Adipocyte (in vitro differentiated cells): ENCODE measurements at regions not wholly inside any gene's neighbourhood (a gene's known extent, or its start where the extent isn't known, plus 50 kb on each side); places are given as distances from the start of the nearest gene placed in this dataset.

Experiments used
- DNase-seq: peaks from one replicate; pipeline ENCODE4 v3.0.0-alpha.2; 2015; ENCODE audit warnings: low read depth
- H3K27me3 ChIP-seq: replicated peaks from 2 replicates; pipeline ENCODE4 v1.7.0; 2013; ENCODE audit warnings: mild to moderate bottlenecking, low read length, moderate library complexity; ENCODE audit not compliant: control insufficient read depth, insufficient read depth
- H3K36me3 ChIP-seq: 2 replicates; pipeline ENCODE4 v1.7.0; 2013; ENCODE audit warnings: low read length, mild to moderate bottlenecking, moderate library complexity; ENCODE audit not compliant: control insufficient read depth, insufficient read depth, severe bottlenecking
- H3K4me1 ChIP-seq: 2 replicates; pipeline ENCODE4 v1.7.0; 2013; ENCODE audit warnings: mild to moderate bottlenecking, low read length, moderate library complexity; ENCODE audit not compliant: control insufficient read depth, insufficient read depth
- H3K4me3 ChIP-seq: 2 replicates; pipeline ENCODE4 v1.7.0; 2013; ENCODE audit warnings: mild to moderate bottlenecking, low read length, moderate library complexity
- H3K9ac ChIP-seq: 2 replicates; pipeline ENCODE4 v1.7.0; 2013; ENCODE audit warnings: mild to moderate bottlenecking, low read length, moderate library complexity
- H3K9me3 ChIP-seq: 2 replicates; pipeline ENCODE4 v1.7.0; 2013; ENCODE audit warnings: mild to moderate bottlenecking, low read length, moderate library complexity; ENCODE audit not compliant: control insufficient read depth

DNA sequence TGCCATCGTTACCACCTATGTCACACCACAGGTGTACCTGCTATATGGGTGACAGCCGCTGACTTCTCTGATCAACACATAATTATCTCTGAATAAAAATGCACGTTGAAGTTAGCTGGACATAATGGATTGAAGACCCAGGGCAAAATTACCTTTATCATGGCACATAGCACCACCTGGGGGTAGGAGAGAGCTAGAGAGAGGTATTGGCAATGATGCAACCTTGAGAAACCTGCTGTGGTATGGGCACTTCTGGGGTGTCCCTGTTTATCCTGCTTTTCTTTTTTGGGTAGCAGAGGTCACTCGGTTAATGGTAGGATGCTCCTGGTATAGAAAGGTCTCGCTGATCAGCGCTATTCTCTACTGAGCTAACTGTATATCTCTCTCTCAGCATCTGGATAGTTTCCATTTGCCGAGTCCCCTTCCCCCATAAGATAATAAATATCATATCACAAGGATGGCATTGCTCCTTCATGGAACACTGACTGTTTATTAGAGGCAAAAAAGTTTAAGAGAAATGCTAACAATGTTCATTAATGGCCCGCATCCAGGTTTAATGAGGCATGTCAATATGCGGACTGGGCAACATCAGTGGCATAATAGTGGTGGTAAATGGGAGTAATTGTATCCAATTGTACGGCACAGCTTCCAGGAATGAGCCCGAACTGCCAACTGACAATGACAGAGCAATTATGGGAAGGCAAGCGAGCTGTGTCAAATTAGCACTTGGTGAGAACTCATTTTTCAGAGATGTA lies 323.1 kb downstream of the TFEC start:
- Histone ChIP-seq H3K9ac (no peak overlapping the region), H3K36me3 (no peaks in the 10 kb centered on the region), H3K4me1 (no peaks in the 10 kb centered on the region), H3K4me3 (no peak overlapping the region), H3K9me3 (no peaks in the 10 kb centered on the region), H3K27me3 (no peaks in the 10 kb centered on the region)
- DNase-seq = peak; percentile 3

DNA sequence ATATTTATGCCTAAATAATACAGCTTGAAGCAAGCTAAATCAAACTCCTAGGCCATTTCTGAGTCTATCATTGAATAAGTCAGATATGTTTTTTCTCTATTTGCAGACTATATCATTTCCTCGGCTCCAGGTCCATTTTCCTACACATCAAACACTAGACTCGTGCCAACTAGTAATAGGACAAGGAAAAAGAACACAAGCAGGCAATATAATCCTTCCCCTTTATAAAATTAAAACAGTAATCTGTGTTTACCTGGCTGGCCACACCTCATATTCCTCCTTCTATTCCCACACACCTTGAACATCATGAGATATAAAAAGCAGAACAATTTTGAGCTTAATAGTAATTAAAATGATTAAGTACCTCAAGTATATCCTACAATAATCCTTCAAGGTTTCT lies 325.7 kb downstream of the TFEC start:
- no peaks in the 10 kb centered on the region for H3K27me3 ChIP-seq
- H3K36me3 ChIP-seq = no peaks in the 10 kb centered on the region
- no peak for DNase-seq
- H3K9me3 ChIP-seq = no peaks in the 10 kb centered on the region
- H3K4me1 ChIP-seq = no peaks in the 10 kb centered on the region
- no peak overlapping the region for H3K9ac ChIP-seq
- no peak overlapping the region for H3K4me3 ChIP-seq

DNA sequence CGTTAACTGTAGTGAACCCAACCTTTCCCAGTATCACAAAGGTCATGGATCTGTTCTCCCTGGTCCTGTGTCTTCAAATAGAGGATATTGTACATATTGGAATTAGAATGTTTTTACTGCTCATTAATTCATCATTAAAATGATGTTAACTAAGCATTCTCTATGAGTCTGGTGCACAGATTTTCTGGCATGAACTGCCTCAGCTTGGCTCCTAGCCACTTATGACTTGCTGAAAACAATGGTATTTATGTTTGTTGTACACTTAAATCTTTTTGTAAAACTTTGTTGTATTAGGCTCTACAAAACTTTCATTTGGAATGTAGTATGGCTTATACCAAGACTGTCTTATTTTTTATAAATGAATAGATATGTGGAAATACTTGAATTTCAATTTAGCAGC lies 329.4 kb downstream of the TFEC start:
- Histone ChIP-seq H3K9me3 (no peaks in the 10 kb centered on the region), H3K36me3 (no peaks in the 10 kb centered on the region), H3K4me1 (no peaks in the 10 kb centered on the region), H3K9ac (no peak overlapping the region), H3K4me3 (no peak overlapping the region), H3K27me3 (no peaks in the 10 kb centered on the region)
- DNase-seq = peak; percentile 16

DNA sequence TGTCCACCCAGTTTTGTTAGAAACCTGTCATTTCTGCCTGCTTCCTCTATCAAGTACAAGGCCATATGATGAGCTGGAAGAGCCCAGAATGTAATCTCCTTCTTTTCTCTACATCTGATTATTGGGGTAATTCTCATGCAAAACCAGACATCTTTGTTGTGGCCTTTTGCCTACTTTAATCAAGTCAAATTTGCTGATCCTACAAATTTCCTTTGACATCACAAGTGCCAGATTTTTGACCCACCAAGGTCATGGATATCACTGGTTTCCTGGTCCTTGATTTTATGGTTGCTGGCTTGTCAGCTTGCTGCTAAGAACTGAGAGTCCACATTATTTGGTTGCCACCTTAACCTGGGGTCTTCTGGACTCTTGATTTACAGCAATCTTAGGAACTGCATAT lies 336.1 kb downstream of the TFEC start:
- Histone ChIP-seq H3K27me3 (no peaks in the 10 kb centered on the region), H3K4me1 (no peaks in the 10 kb centered on the region), H3K36me3 (no peaks in the 10 kb centered on the region), H3K9me3 (no peaks in the 10 kb centered on the region), H3K9ac (no peak overlapping the region), H3K4me3 (no peak overlapping the region)
- DNase-seq = no peak

DNA sequence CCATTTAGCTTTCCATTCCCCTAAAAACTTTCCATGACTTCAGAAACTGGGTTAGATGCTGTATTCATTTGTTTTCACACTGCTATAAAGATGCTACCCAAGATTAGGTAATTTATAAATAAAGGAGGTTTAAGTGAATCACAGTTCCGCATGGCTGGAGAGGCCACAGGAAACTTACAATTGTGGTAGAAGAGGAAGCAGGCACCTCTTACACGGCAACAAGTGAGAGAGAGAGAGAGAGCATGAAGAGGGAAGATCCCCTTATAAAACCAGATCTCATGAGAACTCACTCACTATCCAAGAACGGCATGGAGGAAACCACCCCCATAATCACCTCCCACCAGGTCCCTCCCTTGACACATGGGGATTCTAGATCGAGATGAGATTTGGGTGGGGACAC lies 336.8 kb downstream of the TFEC start:
- H3K9ac ChIP-seq = no peak overlapping the region
- no peaks in the 10 kb centered on the region for H3K36me3 ChIP-seq
- no peak for DNase-seq
- no peak overlapping the region for H3K4me3 ChIP-seq
- no peaks in the 10 kb centered on the region for H3K27me3 ChIP-seq
- H3K4me1 ChIP-seq = no peaks in the 10 kb centered on the region
- no peaks in the 10 kb centered on the region for H3K9me3 ChIP-seq

DNA sequence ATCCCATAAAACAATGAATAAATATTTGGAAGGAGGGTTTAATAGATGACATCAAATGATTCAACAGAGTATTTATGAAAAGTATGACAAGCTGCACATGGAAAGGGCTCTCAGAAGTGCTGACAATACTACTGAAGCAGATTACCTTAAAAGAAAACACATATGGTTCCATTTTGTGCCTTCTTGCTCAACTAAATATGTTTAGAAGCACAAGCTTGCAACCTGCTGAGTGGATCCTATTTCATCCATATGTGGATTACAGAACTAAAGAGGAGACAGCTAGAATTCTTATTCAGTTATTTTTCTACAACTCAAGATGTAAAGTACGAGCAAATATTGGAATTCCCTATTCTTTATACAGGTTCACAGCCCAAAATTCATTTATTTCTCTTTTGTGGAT lies 340.6 kb downstream of the TFEC start:
- Histone ChIP-seq H3K4me1 (no peaks in the 10 kb centered on the region), H3K9me3 (no peaks in the 10 kb centered on the region), H3K27me3 (no peaks in the 10 kb centered on the region), H3K36me3 (no peaks in the 10 kb centered on the region), H3K9ac (no peak overlapping the region), H3K4me3 (no peak overlapping the region)
- peak; percentile 87 for DNase-seq

DNA sequence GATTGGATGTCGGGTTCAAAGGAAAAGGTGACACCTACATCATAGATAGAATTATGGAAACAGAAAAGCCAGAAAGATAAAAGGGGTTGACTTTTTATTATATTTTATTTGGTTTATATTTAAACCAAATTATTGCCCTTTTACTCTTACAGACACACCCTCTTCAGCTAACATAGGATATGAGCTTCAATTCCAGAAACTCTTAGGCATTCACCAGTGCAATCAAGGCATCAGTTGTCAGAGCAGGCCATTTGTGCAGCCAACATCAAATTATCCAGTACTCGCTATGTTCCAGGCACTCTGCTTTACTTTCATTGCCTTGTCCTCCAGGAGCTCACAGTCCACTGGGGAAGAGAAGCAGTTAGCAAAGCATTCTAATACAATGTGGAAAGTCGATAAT lies 347.5 kb downstream of the TFEC start:
- Histone ChIP-seq H3K9ac (no peak overlapping the region), H3K9me3 (no peaks in the 10 kb centered on the region), H3K4me1 (peaks cover 14% of the 10 kb centered on the region), H3K36me3 (no peaks in the 10 kb centered on the region), H3K27me3 (no peaks in the 10 kb centered on the region), H3K4me3 (no peak overlapping the region)
- DNase-seq = no peak

DNA sequence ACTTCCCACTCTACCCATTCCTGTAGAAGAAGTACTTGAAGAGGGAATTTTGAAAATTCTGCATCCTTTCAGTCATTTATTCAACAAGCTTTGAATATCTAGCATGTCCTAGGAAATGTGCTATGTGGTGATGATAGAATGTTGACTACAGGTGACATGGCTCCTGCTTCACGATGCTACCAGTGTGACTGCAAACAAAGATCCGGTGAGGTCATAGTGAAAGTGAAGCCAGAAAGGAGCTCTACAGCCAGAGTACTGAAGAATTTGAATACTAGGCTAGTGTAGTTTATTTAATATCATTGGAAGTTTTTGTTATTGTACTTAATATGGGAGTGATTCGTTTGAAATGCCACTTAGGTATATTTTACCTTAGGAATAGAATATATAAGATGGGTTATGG lies 348.1 kb downstream of the TFEC start:
- Histone ChIP-seq H3K9me3 (no peaks in the 10 kb centered on the region), H3K36me3 (no peaks in the 10 kb centered on the region), H3K27me3 (no peaks in the 10 kb centered on the region), H3K4me1 (peaks cover 19% of the 10 kb centered on the region), H3K4me3 (no peak overlapping the region), H3K9ac (no peak overlapping the region)
- no peak for DNase-seq

DNA sequence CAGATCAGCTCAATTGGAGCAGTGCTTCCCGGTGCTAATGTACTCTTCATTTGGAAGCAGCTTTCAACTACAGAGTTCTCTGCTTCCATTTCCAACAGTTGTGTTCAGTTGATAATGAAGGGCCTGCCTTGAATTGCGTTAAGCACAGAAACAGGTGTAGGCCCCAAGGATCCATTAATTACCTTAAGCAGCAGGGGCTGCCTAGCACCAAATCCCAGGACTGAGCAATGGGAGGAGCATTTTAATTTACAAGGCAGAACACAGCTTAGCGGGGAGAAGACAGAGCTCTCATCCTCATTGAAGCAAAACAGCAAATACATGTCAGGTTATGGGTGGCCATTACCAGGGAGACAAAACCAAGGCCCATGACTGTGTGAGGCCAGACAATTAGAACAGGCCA lies 349.6 kb downstream of the TFEC start:
- H3K27me3 ChIP-seq = no peaks in the 10 kb centered on the region
- no peaks in the 10 kb centered on the region for H3K9me3 ChIP-seq
- no peak overlapping the region for H3K4me3 ChIP-seq
- no peak for DNase-seq
- no peaks in the 10 kb centered on the region for H3K36me3 ChIP-seq
- H3K9ac ChIP-seq = no peak overlapping the region
- H3K4me1 ChIP-seq = peaks cover 22% of the 10 kb centered on the region

DNA sequence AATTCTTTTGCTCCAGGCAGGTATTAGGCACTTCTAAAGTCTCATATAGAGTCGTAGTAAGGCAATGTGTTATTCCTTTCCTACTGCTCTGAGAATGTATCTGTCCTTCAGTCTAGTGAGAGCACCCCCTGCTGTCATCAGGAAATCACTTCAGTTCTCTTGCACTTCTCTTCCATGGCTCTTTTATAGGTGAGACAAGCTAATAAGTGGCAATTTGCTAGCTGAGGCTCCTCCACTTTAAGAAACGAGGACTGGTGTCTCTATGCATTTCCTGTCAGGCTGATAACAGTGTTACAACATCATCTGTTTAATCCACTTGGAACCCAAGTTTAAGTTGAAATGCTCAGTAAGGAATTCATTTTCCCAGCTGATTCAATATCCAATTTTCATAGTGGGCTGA lies 350.6 kb downstream of the TFEC start:
- Histone ChIP-seq H3K36me3 (no peaks in the 10 kb centered on the region), H3K9me3 (no peaks in the 10 kb centered on the region), H3K4me1 (peaks cover 22% of the 10 kb centered on the region), H3K9ac (no peak overlapping the region), H3K4me3 (no peak overlapping the region), H3K27me3 (no peaks in the 10 kb centered on the region)
- peak; percentile 60 for DNase-seq

DNA sequence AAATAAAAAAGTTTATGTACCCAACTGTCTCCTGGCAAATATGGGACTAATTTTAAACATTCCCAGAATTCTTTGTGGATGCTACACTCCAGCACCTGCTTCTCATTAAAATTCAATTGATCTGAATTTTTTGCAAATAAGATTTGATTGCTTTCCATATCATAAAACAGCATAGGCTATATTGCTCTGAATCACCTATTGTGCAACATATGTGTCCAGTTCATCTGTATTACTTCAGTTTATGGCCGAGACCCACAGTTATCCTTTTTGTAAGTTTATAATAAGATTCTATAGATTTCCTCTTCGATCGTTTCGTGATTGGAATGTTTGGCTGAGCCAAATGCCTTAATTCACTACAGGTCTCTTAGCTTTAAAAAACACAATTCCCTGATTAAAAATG lies 351.1 kb downstream of the TFEC start:
- Histone ChIP-seq H3K4me1 (peaks cover 22% of the 10 kb centered on the region), H3K27me3 (no peaks in the 10 kb centered on the region), H3K9ac (no peak overlapping the region), H3K9me3 (no peaks in the 10 kb centered on the region), H3K36me3 (no peaks in the 10 kb centered on the region), H3K4me3 (no peak overlapping the region)
- DNase-seq = no peak
